ENCODE measurements at regions not wholly inside any gene's neighbourhood (a gene's known extent, or its start where the extent isn't known, plus 50 kb on each side); places are given as distances from the start of the nearest gene placed in this dataset.
A peak's percentile ranks its signal among the peaks of the same experiment; 100 is the strongest.

DNA sequence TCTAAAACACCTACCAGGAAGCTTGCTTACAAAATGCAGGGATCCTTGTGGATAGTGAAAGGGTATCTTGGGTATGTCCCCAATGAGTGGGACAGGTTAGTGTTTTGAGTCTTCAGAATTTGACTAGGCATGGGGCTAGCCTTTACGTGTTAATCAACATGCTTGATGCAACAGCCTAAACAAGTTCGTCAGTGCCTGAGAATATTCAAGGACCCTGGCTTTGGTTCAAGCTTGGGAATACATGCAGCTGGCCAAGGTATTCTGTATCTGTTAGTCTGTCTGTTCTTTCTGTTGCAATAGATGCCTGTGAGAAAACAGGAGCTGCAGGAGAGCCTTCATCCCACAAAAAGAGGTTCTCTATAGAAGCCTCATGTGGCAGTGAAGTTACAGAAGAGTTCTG lies 149.5 kb downstream of the CCNG2 start:
- H3K4me3 ChIP-seq, result no peak overlapping the region
- H2AFZ ChIP-seq, result no peak overlapping the region
- no peaks in the 10 kb centered on the region for H4K20me1 ChIP-seq (ENCODE audit: insufficient read depth)
- no peak overlapping the region for H3K27ac ChIP-seq
- WGBS, 2 experiments (ENCODE audit: low coverage in 1 of 2, low lambda C conversion rate in 2 of 2, missing lambda C conversion rate in 2 of 2), result 49 to 52% methylated on average over 2 of the region's 2 CpGs
- no peak overlapping the region for H3K4me2 ChIP-seq (ENCODE audit: unreplicated experiment)
- no peaks in the 10 kb centered on the region for H3K9me3 ChIP-seq (ENCODE audit: low read depth)
- H3K79me2 ChIP-seq (ENCODE audit: insufficient read depth), result no peaks in the 10 kb centered on the region
- no peak for TF ChIP-seq EZH2phosphoT487 (IDR thresholded peaks at IDR 0.05; ENCODE audit: insufficient read depth, low read depth)
- TF ChIP-seq EZH2 (IDR thresholded peaks at IDR 0.05; ENCODE audit: insufficient read depth, poor library complexity, severe bottlenecking), result no peak
- peaks cover 17% of the 10 kb centered on the region; the same call in 1 of the 2 replicates for H3K27me3 ChIP-seq (replicated peaks; ENCODE audit: insufficient read depth)
- no peak for DNase-seq
- no peaks in the 10 kb centered on the region for H3F3A ChIP-seq (ENCODE audit: insufficient read depth)
- H3K4me1 ChIP-seq (ENCODE audit: insufficient read depth), result peaks cover 6% of the 10 kb centered on the region; the same call in 1 of the 2 replicates
- H3K9me2 ChIP-seq (ENCODE audit: insufficient read depth), result no peaks in the 10 kb centered on the region
- in situ Hi-C loops (cut with MboI), result no loop called here
- H3K36me3 ChIP-seq (ENCODE audit: low read depth), result no peaks in the 10 kb centered on the region
- H3K9ac ChIP-seq, result no peak overlapping the region

DNA sequence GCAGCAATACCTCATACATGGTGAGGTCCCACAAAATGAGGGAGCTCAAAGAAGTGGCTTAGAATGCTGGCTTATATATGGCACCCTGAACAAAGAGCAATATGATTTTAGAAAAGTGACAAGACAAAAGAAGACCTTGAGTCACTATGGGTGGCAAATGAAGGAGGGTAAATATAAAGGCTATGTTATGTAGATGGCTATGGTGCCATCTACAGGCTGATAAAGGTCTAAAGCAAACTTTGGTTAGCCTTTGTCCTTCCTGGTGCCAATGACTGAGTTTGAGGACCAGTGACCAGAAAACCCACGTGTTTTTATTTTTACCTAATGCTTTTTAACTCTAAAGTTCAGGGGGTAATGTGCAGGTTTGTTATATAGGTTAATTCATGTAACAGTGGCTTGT lies 151.8 kb downstream of the CCNG2 start:
- Histone ChIP-seq H3K9ac (no peak overlapping the region), H3F3A (ENCODE audit: insufficient read depth) (no peaks in the 10 kb centered on the region), H3K36me3 (ENCODE audit: low read depth) (no peaks in the 10 kb centered on the region), H3K79me2 (ENCODE audit: insufficient read depth) (no peaks in the 10 kb centered on the region), H3K4me3 (no peak overlapping the region), H3K4me2 (ENCODE audit: unreplicated experiment) (no peak overlapping the region), H3K9me2 (ENCODE audit: insufficient read depth) (no peaks in the 10 kb centered on the region), H3K9me3 (ENCODE audit: low read depth) (no peaks in the 10 kb centered on the region), H3K27me3 (replicated peaks; ENCODE audit: insufficient read depth) (peaks cover 22% of the 10 kb centered on the region; the same call in 1 of the 2 replicates), H3K27ac (no peak overlapping the region), H2AFZ (no peak overlapping the region), H4K20me1 (ENCODE audit: insufficient read depth) (no peaks in the 10 kb centered on the region), H3K4me1 (ENCODE audit: insufficient read depth) (peaks cover 6% of the 10 kb centered on the region; the same call in 1 of the 2 replicates)
- TF ChIP-seq EZH2 (IDR thresholded peaks at IDR 0.05; ENCODE audit: insufficient read depth, poor library complexity, severe bottlenecking) (no peak), EZH2phosphoT487 (IDR thresholded peaks at IDR 0.05; ENCODE audit: insufficient read depth, low read depth) (no peak)
- peak; percentile 71 for DNase-seq
- in situ Hi-C loops (cut with MboI), result no loop called here
- 21 to 32% methylated on average over 1 of the region's 1 CpG for WGBS, 2 experiments (ENCODE audit: low coverage in 1 of 2, low lambda C conversion rate in 2 of 2, missing lambda C conversion rate in 2 of 2)

DNA sequence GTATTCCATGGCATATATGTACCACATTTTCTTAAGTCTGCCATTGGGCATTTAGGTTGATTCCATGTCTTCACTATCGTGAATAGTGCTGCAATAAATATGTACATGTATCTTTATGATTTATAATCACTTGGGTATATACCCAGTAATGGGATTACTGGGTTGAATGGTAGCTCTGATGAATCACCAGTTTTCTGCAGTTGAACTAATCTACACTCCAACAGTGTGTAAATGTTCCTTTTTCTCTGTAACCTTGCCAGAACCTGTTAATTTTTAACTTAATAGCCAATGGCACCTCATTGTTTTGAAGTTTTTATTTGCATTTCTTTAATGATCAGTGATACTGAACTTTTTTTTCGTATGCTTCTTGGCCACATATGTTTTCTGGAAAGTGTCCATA lies 152.5 kb downstream of the CCNG2 start:
- H3K27ac ChIP-seq, result no peak overlapping the region
- peaks cover 6% of the 10 kb centered on the region; the same call in 1 of the 2 replicates for H3K4me1 ChIP-seq (ENCODE audit: insufficient read depth)
- no peak overlapping the region for H3K4me3 ChIP-seq
- in situ Hi-C loops (cut with MboI), result no loop called here
- H3K79me2 ChIP-seq (ENCODE audit: insufficient read depth), result no peaks in the 10 kb centered on the region
- WGBS, 2 experiments (ENCODE audit: low coverage in 1 of 2, low lambda C conversion rate in 2 of 2, missing lambda C conversion rate in 2 of 2), result 18 to 43% methylated on average over 2 of the region's 2 CpGs
- H3K27me3 ChIP-seq (replicated peaks; ENCODE audit: insufficient read depth), result peaks cover 22% of the 10 kb centered on the region; the same call in 1 of the 2 replicates
- no peaks in the 10 kb centered on the region for H3K36me3 ChIP-seq (ENCODE audit: low read depth)
- no peak overlapping the region for H3K4me2 ChIP-seq (ENCODE audit: unreplicated experiment)
- no peaks in the 10 kb centered on the region for H3K9me3 ChIP-seq (ENCODE audit: low read depth)
- no peak for DNase-seq
- no peaks in the 10 kb centered on the region for H3F3A ChIP-seq (ENCODE audit: insufficient read depth)
- no peak overlapping the region for H2AFZ ChIP-seq
- H3K9me2 ChIP-seq (ENCODE audit: insufficient read depth), result no peaks in the 10 kb centered on the region
- TF ChIP-seq EZH2phosphoT487 (IDR thresholded peaks at IDR 0.05; ENCODE audit: insufficient read depth, low read depth) (no peak), EZH2 (IDR thresholded peaks at IDR 0.05; ENCODE audit: insufficient read depth, poor library complexity, severe bottlenecking) (no peak)
- H3K9ac ChIP-seq, result no peak overlapping the region
- no peaks in the 10 kb centered on the region for H4K20me1 ChIP-seq (ENCODE audit: insufficient read depth)

DNA sequence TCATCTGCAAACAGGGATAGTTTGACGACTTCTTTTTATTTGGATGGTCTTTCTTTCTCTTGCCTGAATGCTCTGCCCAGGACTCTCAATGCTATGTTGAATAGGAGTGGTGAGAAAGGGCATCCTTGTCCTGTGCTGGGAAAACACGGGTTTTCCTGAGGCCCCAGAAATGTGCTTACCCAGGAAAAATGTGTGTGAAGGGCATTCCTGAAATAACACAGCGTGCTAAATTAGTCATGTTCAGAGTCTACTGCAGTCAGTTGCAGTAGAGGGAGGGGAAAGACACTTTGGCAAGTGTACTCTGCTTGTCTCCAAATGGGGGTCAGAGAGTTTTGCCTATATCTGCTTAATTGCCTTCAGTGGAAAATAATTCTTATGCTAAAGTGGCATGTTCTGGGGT lies 153.9 kb downstream of the CCNG2 start:
- DNase-seq, result peak; percentile 37
- Histone ChIP-seq H3K79me2 (ENCODE audit: insufficient read depth) (no peaks in the 10 kb centered on the region), H2AFZ (no peak overlapping the region), H3K9ac (no peak overlapping the region), H3K4me1 (ENCODE audit: insufficient read depth) (peaks cover 6% of the 10 kb centered on the region; the same call in 1 of the 2 replicates), H3K4me2 (ENCODE audit: unreplicated experiment) (no peak overlapping the region), H3K27ac (no peak overlapping the region), H3K9me2 (ENCODE audit: insufficient read depth) (no peaks in the 10 kb centered on the region), H3K4me3 (no peak overlapping the region), H4K20me1 (ENCODE audit: insufficient read depth) (no peaks in the 10 kb centered on the region), H3K9me3 (ENCODE audit: low read depth) (no peaks in the 10 kb centered on the region), H3K36me3 (ENCODE audit: low read depth) (no peaks in the 10 kb centered on the region), H3K27me3 (replicated peaks; ENCODE audit: insufficient read depth) (peaks cover 22% of the 10 kb centered on the region; the same call in 1 of the 2 replicates), H3F3A (ENCODE audit: insufficient read depth) (no peaks in the 10 kb centered on the region)
- in situ Hi-C loops (cut with MboI), result no loop called here
- TF ChIP-seq EZH2 (IDR thresholded peaks at IDR 0.05; ENCODE audit: insufficient read depth, poor library complexity, severe bottlenecking), result no peak
- TF ChIP-seq EZH2phosphoT487 (IDR thresholded peaks at IDR 0.05; ENCODE audit: insufficient read depth, low read depth), result no peak
- 37 to 43% methylated on average over 3 of the region's 3 CpGs for WGBS, 2 experiments (ENCODE audit: low coverage in 1 of 2, low lambda C conversion rate in 2 of 2, missing lambda C conversion rate in 2 of 2)

DNA sequence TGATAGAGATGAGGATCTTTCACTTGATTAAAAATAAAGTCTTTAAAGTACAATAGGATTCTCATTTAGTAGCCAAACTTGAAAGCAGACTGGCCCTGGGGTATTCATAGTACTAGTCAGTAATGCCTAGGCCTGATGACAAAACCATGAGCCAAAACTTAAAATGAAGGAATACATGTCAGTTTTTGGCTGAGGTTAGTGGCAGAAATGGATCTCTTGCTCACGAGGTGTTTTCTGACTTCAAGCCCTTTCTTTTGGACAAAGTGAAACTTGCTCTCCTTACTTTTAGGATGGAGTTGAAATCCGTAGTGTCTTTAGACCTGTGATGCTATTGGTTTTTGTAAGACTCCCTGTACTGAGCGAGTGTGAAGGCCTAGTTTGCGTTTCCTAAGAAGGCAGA lies 157.7 kb downstream of the CCNG2 start:
- H3K4me2 ChIP-seq (ENCODE audit: unreplicated experiment), result no peak overlapping the region
- TF ChIP-seq EZH2phosphoT487 (IDR thresholded peaks at IDR 0.05; ENCODE audit: insufficient read depth, low read depth) (no peak), EZH2 (IDR thresholded peaks at IDR 0.05; ENCODE audit: insufficient read depth, poor library complexity, severe bottlenecking) (no peak)
- no peaks in the 10 kb centered on the region for H3K36me3 ChIP-seq (ENCODE audit: low read depth)
- no peaks in the 10 kb centered on the region for H3K79me2 ChIP-seq (ENCODE audit: insufficient read depth)
- no peak for DNase-seq
- H3K27ac ChIP-seq, result no peak overlapping the region
- H3K4me3 ChIP-seq, result no peak overlapping the region
- peaks cover 6% of the 10 kb centered on the region; the same call in 1 of the 2 replicates for H3K4me1 ChIP-seq (ENCODE audit: insufficient read depth)
- 52 to 56% methylated on average over 4 of the region's 4 CpGs for WGBS, 2 experiments (ENCODE audit: low coverage in 1 of 2, low lambda C conversion rate in 2 of 2, missing lambda C conversion rate in 2 of 2)
- H3K9me3 ChIP-seq (ENCODE audit: low read depth), result no peaks in the 10 kb centered on the region
- no peak overlapping the region for H3K9ac ChIP-seq
- in situ Hi-C loops (cut with MboI), result no loop called here
- H3F3A ChIP-seq (ENCODE audit: insufficient read depth), result no peaks in the 10 kb centered on the region
- no peak overlapping the region for H2AFZ ChIP-seq
- H3K9me2 ChIP-seq (ENCODE audit: insufficient read depth), result no peaks in the 10 kb centered on the region
- no peaks in the 10 kb centered on the region for H4K20me1 ChIP-seq (ENCODE audit: insufficient read depth)
- peaks cover 22% of the 10 kb centered on the region; the same call in 1 of the 2 replicates for H3K27me3 ChIP-seq (replicated peaks; ENCODE audit: insufficient read depth)

All from GM23248 (cell line).